GM19035 (cell line): ENCODE measurements at regions not wholly inside any gene's neighbourhood (a gene's known extent, or its start where the extent isn't known, plus 50 kb on each side); places are given as distances from the start of the nearest gene placed in this dataset.
"Not testable (repeated sequence)": the region's sequence is repeated elsewhere in the genome, so short reads cannot be mapped to it uniquely, and the experiment has no call there.

ENCODE experiments used
- ATAC-seq: cut with Tn5 transposase; IDR thresholded peaks from one replicate; pipeline ENCODE4 v1.9.1; 2021; ENCODE audit not compliant: unreplicated experiment

GRCh38 chr6:164409309-164410009 lies 899.9 kb downstream of the C6orf118 start:
- no peak for ATAC-seq

- no peak for ATAC-seq
These were observed 900.5 kb downstream of the C6orf118 start for GRCh38 chr6:164408868-164409267.

DNA sequence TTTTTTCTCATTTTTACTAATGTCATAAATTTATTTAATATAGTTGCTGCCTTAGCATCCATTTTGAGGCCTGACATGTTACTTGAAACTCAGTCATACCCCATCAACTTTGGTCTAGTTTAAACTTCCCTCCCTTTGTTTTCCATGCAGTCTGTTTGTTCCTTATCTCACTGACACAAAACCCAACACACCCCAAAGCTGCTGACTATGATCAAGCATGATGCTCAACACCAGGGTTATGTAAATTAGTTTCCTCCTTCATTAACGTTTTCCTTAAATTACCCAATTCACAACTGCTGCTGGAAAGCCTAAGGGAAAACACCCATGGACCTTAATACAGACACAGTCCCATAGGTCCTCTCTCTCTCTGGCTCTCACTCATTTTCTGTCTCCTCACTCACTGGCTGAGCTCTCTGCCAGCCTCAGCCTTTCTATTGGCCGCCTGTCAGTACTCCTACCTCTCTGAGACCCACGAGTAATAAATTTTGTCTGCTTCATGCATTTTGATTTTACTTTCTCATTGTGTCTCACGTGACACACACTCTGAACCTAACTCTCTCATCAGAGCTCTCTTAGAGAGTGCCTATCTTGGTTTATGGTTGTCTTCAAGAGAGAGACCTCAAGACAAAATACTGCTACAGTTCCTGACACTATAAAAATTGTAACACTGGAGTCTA lies 904.5 kb downstream of the C6orf118 start:
- no peak for ATAC-seq

DNA sequence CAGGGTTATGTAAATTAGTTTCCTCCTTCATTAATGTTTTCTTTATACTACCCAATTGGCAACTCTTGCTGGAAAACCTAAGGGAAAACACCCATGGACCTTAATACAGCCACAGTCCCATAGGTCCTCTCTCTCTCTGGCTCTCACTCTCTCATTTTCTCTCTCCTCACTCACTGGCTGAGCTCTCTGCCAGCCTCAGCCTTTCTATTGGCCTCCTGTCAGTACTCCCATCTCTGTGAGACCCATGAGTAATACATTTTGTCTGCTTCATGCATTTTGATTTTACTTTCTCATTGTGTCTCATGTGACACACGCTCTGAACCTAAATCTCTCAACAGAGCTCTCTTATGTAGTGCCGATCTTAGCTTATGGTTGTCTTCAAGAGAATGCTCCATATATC lies 907.5 kb downstream of the C6orf118 start:
- ATAC-seq = no peak

DNA sequence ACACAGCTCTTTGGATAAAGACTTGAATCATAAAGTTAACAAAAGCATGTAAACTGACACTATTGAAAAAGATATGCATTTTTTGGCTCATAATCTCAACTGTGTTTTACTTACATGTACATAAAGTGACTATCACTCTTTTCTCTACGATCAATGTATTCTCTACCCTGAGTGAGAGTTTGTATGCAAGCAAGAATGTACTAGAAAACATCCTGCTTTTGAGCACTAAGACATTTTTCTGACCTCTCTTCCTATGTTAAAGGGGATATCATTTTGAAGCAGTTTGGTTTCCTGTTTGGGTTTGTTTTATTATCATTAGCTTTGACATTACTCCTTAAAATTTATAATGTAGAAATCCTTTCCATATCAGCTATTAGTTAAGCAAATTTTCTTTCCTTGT lies 910.8 kb downstream of the C6orf118 start:
- ATAC-seq = no peak

- no peak for ATAC-seq
These were observed 913.0 kb downstream of the C6orf118 start for GRCh38 chr6:164396071-164397047.

DNA sequence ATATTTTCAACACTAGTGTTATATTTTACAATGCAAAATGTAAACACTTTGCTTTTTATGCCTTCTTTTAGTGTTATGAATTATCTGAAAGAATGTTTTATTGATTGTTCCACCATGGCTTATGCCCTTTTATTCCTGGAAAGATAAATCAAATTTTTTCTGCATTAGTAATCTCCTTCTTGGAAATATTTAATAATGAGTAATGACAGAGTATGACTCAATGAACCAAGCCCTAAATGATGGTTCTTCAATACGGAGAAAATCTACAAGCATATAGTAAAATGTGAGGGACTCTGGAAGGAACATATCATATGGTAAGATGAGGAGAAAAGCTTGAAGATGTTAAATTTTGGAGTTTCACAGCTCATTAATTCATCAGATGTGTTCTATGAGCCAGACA lies 929.6 kb downstream of the C6orf118 start:
- ATAC-seq = no peak

DNA sequence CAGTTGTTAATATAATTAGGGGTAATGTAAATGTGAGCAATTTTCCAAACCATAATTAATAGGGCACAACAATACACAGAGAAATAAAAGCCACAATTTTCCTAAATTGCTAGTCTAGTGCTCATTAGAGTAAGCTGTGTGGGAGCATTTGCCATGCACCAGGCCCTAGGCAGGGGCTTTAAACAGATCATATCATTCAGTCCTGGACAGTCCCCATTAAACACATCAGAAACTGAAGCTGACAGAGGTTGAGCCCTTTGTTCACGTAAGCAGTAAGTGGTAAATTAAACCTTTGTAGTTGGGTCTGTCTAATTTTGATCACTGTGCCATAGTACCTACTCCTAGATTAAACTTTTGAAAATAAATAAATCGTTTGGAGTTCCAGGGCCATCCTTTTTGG lies 931.1 kb downstream of the C6orf118 start:
- ATAC-seq = no peak

DNA sequence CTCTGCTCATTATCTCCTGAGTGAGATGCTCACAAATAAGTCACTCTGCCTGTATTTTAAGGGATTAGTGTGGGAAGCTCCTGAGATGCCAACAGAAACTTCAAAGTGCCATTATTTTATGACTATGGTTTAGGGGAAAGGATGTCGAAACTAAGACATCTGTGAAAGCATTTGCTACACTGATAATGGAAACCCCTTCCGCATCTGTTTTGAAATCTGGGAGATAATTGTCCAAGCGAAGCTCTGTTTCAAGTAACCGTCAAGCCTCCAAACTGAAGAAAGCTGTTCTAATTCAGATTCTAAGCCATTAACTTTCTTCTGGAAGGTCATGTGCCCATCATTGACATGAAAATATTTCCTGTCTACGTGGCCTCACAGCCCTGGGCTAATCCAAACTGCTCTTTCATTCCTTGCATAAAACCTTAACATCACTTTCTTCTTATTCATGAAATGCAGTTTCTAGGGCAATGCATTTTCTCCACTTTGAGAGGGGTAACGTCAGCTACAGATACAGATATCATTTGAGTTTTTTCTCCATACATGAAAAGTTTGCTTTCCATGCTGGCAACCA lies 932.0 kb downstream of the C6orf118 start:
- ATAC-seq = no peak

DNA sequence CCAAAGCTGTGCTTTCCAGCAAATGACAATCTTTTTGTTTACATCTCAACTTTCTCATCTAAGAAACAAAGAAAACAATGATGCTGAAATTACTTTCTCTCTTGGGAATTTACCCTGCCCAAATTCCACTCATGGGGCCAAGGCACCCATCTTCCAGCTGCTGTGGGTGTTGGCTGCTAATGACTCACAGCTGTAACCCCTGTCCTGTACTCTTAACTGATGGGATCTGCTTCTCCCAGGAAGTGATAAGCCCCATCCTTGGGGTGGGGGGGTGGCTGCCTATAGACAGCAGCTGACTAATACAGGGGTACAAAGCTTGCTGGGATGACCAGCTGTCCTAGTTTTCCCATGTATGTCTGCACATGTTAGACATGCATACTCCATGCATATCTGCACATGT lies 938.6 kb downstream of the C6orf118 start:
- ATAC-seq = no peak

- ATAC-seq = no peak
These were observed 944.9 kb downstream of the QKI start for GRCh38 chr6:164359441-164359840.

DNA sequence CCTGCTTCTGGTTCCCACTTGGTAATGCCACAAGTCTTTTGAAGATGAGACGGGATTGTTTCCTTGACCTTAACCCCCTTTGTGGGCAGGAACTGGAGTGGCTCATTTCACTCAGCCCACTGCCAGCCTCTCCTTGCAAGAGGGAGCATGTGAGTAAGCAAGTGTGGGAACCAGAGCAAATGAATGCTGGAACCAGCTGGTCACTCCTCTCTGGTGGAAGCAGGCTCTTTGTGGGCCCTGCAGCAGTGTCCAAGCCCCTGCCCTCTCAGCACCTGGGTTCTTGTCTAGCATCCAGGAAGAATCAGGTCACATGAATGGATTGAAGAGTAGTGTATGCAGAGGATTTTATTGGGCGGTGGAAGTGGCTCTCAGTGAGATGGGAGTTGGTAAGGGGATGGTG lies 944.5 kb downstream of the QKI start:
- no peak for ATAC-seq

DNA sequence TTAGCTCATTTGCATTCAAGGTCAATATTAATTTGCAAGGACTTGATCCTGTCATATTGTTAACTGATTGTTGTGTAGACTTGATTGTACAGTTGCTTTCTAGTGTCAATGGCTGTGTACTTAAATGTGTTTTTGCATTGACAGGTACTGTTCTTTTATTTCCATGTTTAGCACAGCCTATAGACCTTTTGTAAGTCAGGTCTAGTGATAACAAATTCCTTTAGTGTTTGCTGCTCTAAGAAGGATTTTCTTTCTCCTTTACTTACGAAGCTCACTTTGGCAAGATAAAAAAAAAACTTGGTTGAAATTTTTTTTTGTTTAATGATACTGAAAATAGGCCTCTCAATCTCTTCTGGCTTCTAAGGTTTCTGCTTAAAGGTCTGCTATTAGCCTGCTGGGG lies 942.3 kb downstream of the QKI start:
- ATAC-seq = no peak

DNA sequence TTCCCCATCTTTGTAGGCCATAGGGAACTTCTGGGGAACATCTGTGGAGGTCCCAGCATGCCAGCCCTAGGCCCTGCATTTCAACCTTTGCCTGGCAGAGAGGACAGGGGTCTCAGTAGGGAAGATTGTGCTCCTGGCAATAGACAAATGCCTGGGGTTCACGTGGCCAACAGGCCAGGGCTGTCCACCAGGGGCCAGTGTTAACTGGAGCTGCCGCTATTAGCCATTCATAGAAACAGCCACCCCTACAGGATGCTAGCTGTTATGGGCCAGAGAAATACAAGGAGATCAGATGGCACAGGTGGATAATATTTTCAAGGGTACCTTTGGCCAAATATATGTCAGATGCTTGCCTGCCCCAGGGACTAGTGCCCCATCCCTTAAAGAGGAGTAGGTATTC lies 932.9 kb downstream of the QKI start:
- no peak for ATAC-seq

GRCh38 chr6:164346631-164347030 lies 932.1 kb downstream of the QKI start:
- no peak for ATAC-seq

DNA sequence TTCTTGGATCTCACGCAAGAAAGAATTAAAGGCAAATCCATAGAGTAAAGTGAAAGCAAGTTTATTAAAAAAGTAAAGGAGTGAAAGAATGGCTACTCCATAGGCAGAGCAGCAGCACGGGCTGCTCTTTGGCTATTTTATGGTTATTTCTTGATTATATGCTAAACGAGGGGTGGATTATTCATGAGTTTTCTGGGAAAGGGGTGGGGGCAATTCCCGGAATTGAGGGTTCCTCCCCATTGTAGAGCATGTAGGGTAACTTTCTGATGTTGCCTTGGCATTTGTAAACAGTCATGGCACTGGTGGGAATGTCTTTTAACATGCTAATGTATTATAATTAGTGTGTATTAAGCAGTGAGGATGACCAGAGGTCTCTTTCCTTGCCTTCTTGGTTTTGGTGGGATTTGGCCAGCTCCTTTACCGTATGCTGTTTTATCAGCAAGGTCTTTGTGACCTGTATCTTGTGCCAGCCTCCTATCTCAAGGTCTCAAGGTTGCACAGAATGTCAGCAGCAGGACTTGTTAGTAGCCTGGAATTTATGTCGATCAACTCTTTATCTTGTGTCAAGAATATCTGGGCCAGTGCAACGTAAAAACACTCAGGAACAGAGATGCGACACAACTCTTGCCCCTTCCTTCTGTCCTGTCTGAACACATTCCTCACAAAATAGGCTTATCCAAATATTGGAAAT lies 931.4 kb downstream of the QKI start:
- no peak for ATAC-seq

DNA sequence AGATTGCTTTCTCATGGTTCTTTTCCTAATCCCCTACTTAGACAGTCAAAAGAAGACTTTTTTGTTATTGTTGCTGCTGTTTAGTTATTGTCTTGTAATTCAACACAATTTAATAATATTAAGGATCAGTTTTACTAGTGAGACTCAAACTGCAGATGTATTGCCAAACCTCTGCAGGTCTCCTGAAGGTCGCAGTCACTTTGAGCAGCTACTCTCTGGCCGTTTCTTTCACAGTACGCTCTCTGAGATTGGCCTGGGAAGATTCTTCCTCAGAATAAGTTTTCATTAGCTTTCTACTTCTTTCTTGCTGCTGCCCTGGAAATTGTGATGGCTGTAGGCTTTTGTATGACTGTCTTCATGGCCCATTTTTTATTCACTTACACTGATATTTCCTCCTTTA lies 930.8 kb downstream of the QKI start:
- no peak for ATAC-seq

DNA sequence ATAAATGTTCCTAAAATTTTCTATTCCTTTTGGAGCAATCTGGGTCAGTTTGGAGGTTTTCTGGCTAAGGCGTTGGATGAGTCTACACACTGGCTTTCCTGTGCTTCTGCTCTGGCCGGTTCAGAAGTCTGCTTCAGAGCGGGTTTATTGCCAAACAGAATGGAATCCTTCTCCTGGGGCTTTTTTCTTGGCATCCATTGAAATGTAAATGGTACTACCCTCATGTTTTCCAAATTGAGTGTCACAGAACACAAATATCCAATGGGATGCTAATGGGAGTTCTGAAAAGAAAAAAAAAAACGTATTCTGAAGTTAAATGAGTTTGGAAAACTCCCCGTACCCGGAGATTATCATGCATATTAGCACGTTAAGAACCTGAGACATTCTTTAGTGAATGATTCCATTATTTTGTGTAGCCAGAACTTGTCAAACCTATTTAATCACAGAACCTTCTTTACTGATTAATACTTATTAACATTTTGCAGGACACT lies 930.3 kb downstream of the QKI start:
- ATAC-seq = no peak

DNA sequence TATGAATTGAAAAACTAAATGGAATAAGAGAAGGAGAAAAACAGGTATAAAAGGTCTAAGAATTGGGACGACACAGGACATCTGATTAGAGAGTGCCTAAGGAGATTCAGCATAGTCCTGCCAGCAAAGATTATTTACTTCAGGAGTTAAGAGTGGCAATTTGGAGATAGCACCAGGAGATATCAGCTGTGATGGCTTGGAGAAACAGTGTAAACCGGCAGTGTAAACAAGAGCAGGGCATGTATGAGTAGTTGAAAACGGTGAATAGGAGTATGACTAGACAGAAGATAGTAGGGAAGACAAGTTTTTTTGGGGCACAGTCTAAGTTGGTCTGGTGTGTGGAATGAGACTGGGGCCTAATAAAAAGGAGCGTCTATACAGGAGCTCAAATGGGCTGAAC lies 924.9 kb downstream of the QKI start:
- not testable (repeated sequence) for ATAC-seq

DNA sequence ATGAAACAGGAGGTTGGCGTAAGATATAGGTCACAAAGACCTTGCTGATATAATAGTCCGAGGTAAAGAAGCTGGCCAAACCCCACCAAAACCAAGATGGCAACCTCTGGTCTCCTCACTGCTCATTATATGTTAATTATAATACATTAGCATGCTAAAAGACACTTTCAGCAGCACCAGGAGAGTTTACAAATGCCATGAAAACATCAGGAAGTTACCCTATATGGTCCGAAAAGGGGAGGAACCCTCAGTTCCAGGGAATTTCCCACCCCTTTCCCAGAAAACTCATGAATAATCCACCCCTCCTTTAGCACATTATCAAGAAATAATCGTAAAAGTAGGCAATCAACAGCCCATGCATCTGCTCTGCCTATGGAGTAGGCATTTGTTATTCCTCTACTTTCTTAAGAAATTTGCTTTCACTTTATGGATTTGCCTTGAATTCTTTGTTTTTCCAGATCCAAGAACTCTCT lies 923.4 kb downstream of the QKI start:
- ATAC-seq = no peak
